NB4 (cell line): ENCODE measurements at regions not wholly inside any gene's neighbourhood (a gene's known extent, or its start where the extent isn't known, plus 50 kb on each side); places are given as distances from the start of the nearest gene placed in this dataset.

Experiments
- MYC ChIP-seq: IDR thresholded peaks from 2 replicates; pipeline ENCODE4 v1.6.1; 2011; ENCODE audit warnings: low read depth, low read length
- POLR2A ChIP-seq: IDR thresholded peaks from 2 replicates; pipeline ENCODE4 v1.6.1; 2011; ENCODE audit warnings: mild to moderate bottlenecking; ENCODE audit not compliant: insufficient read length; ENCODE audit errors: extremely low read depth
- TF ChIP-seq, protein P1 (sequence below): IDR thresholded peaks from one replicate; pipeline ENCODE4 v1.5.1; 2012; ENCODE audit warnings: low read depth, low read length
- TF ChIP-seq, protein P2 (sequence below): IDR thresholded peaks from 2 replicates; pipeline ENCODE4 v1.6.1; 2011; ENCODE audit warnings: low read depth, low read length

DNA sequence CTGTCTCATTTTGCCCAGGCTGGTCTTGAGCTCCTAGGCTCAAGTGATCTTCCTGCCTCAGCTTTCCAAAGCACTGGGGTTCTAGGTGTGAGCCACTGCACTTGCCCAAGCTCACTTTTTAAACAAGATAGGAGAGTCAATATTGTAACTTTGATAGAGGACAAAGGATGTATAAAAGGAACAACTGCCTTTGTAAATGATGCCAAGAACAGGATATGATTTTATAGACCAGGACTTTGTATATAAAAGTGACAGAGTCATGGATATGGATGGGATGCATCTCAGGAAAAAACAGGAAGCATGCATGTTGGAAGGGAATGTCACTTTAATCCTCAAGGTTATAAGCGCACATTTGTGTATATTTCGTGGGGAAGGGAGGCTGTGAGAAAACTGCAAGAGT lies 338.4 kb downstream of the PRL start:
- TF ChIP-seq POLR2A (no peak), MYC (no peak)
- TF ChIP-seq, protein P1, sequence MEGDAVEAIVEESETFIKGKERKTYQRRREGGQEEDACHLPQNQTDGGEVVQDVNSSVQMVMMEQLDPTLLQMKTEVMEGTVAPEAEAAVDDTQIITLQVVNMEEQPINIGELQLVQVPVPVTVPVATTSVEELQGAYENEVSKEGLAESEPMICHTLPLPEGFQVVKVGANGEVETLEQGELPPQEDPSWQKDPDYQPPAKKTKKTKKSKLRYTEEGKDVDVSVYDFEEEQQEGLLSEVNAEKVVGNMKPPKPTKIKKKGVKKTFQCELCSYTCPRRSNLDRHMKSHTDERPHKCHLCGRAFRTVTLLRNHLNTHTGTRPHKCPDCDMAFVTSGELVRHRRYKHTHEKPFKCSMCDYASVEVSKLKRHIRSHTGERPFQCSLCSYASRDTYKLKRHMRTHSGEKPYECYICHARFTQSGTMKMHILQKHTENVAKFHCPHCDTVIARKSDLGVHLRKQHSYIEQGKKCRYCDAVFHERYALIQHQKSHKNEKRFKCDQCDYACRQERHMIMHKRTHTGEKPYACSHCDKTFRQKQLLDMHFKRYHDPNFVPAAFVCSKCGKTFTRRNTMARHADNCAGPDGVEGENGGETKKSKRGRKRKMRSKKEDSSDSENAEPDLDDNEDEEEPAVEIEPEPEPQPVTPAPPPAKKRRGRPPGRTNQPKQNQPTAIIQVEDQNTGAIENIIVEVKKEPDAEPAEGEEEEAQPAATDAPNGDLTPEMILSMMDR, result no peak
- TF ChIP-seq, protein P2, sequence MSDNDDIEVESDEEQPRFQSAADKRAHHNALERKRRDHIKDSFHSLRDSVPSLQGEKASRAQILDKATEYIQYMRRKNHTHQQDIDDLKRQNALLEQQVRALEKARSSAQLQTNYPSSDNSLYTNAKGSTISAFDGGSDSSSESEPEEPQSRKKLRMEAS, result no peak
